ENCODE measurements at regions not wholly inside any gene's neighbourhood (a gene's known extent, or its start where the extent isn't known, plus 50 kb on each side); places are given as distances from the start of the nearest gene placed in this dataset.

DNA sequence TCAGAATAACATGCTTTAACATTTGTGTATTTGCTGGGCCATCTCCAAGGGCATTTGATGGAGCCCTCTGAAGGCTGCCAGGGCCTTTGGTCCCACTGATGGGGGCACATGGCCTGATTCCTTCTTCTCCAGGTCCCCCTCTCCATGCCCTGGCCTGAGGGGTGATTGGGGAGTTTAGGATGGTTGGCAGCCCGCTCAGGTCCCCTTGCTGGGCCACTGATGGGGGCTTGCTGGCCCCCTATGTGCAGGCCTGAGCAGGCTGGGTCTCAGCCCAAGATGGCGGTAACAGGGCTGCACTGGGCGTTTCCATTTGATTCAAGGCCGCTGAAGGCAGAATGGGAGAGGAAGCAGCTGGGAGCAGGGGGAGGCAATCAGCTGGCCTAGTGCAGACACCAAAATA is 113.7 kb upstream of the NECTIN1 start:
- Histone ChIP-seq H3K9me2 (ENCODE audit: insufficient read depth, low read length) (no peaks in the 10 kb centered on the region), H3K27me3 (ENCODE audit: insufficient read depth, low read depth, low read length) (no peaks in the 10 kb centered on the region), H3K4me2 (ENCODE audit: low read length) (no peak overlapping the region)

DNA sequence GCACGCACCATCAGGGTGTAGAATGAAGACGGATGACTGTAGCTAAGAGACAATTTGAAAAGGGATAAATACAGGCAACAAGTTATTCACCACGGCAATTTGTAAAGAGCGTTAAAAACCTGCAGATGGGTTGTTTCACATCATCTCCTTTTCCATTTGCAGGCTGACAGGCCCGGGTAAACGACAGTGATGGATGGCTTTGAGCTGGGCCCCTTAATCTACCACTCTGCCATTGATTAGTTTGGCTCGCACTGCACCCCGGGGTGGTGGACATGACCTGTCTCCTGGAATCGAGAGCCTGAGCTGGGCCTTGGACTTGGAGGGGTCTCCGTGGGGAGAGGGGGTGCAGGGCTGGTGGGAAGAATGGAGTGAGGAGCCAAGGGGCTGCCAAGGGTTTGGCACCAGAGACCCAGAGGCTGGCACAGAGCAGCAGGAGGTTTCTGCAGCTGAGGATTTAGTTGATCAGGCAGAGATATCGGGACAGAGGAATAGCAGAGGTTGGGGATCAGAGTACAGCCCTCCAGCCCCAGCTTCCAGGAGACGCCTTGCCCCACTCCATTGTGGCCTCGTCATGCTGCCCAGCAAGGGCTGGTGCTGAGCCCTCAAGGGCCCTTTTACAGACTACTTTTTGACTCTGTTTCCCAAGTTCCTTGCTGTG is 110.6 kb upstream of the NECTIN1 start:
- Histone ChIP-seq H3K79me2 (replicated peaks; ENCODE audit: insufficient read depth, low read length) (no peaks in the 10 kb centered on the region), H3K36me3 (ENCODE audit: insufficient read depth, low read length) (no peaks in the 10 kb centered on the region), H3K9me3 (ENCODE audit: low read length) (no peaks in the 10 kb centered on the region), H2AFZ (ENCODE audit: low read depth, low read length) (peak overlapping the region; percentile 24), H3K9me2 (ENCODE audit: insufficient read depth, low read length) (no peaks in the 10 kb centered on the region), H3K27me3 (ENCODE audit: insufficient read depth, low read depth, low read length) (no peaks in the 10 kb centered on the region), H3K4me2 (ENCODE audit: low read length) (no peak overlapping the region), H4K20me1 (ENCODE audit: insufficient read depth) (no peaks in the 10 kb centered on the region), H3K4me3 (ENCODE audit: low read length) (peak overlapping the region; percentile 37), H3K9ac (ENCODE audit: low read length) (peak overlapping the region; percentile 26), H3K27ac (ENCODE audit: low read length) (peak overlapping the region; percentile 53), H3F3A (ENCODE audit: insufficient read depth, low read length, poor library complexity, severe bottlenecking) (no peaks in the 10 kb centered on the region)
- TF ChIP-seq, protein P1, sequence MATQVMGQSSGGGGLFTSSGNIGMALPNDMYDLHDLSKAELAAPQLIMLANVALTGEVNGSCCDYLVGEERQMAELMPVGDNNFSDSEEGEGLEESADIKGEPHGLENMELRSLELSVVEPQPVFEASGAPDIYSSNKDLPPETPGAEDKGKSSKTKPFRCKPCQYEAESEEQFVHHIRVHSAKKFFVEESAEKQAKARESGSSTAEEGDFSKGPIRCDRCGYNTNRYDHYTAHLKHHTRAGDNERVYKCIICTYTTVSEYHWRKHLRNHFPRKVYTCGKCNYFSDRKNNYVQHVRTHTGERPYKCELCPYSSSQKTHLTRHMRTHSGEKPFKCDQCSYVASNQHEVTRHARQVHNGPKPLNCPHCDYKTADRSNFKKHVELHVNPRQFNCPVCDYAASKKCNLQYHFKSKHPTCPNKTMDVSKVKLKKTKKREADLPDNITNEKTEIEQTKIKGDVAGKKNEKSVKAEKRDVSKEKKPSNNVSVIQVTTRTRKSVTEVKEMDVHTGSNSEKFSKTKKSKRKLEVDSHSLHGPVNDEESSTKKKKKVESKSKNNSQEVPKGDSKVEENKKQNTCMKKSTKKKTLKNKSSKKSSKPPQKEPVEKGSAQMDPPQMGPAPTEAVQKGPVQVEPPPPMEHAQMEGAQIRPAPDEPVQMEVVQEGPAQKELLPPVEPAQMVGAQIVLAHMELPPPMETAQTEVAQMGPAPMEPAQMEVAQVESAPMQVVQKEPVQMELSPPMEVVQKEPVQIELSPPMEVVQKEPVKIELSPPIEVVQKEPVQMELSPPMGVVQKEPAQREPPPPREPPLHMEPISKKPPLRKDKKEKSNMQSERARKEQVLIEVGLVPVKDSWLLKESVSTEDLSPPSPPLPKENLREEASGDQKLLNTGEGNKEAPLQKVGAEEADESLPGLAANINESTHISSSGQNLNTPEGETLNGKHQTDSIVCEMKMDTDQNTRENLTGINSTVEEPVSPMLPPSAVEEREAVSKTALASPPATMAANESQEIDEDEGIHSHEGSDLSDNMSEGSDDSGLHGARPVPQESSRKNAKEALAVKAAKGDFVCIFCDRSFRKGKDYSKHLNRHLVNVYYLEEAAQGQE (IDR thresholded peaks at IDR 0.05; ENCODE audit: borderline replicate concordance), result no peak
- no peak for TF ChIP-seq RAD21 (conservative IDR thresholded peaks at IDR 0.05)
- peak; percentile 64 for TF ChIP-seq POLR2AphosphoS5 (IDR thresholded peaks at IDR 0.05)
- peak; percentile 75 for TF ChIP-seq EP300 (conservative IDR thresholded peaks at IDR 0.05; ENCODE audit: poor library complexity, severe bottlenecking)
- TF ChIP-seq SMC3 (conservative IDR thresholded peaks at IDR 0.05; ENCODE audit: poor library complexity), result no peak

More for the DNA sequence above, 113.7 kb upstream of the NECTIN1 start:
- no peak overlapping the region for H3K4me3 ChIP-seq (ENCODE audit: low read length)
- H2AFZ ChIP-seq (ENCODE audit: low read depth, low read length), result no peak overlapping the region
- no peaks in the 10 kb centered on the region for H3K79me2 ChIP-seq (replicated peaks; ENCODE audit: insufficient read depth, low read length)
- peaks cover 4% of the 10 kb centered on the region for H3K9me3 ChIP-seq (ENCODE audit: low read length)
- H3K9ac ChIP-seq (ENCODE audit: low read length), result no peak overlapping the region
- no peaks in the 10 kb centered on the region for H3F3A ChIP-seq (ENCODE audit: insufficient read depth, low read length, poor library complexity, severe bottlenecking)
- H3K36me3 ChIP-seq (ENCODE audit: insufficient read depth, low read length), result no peaks in the 10 kb centered on the region
- no peak for TF ChIP-seq MXI1 (conservative IDR thresholded peaks at IDR 0.05; ENCODE audit: poor library complexity, severe bottlenecking)
- no peak for TF ChIP-seq EP300 (conservative IDR thresholded peaks at IDR 0.05; ENCODE audit: poor library complexity, severe bottlenecking)
- TF ChIP-seq, protein P1 (IDR thresholded peaks at IDR 0.05; ENCODE audit: borderline replicate concordance), result no peak
- no peak for TF ChIP-seq RAD21 (conservative IDR thresholded peaks at IDR 0.05)
- no peak for TF ChIP-seq POLR2AphosphoS5 (IDR thresholded peaks at IDR 0.05)
- TF ChIP-seq, protein P2, sequence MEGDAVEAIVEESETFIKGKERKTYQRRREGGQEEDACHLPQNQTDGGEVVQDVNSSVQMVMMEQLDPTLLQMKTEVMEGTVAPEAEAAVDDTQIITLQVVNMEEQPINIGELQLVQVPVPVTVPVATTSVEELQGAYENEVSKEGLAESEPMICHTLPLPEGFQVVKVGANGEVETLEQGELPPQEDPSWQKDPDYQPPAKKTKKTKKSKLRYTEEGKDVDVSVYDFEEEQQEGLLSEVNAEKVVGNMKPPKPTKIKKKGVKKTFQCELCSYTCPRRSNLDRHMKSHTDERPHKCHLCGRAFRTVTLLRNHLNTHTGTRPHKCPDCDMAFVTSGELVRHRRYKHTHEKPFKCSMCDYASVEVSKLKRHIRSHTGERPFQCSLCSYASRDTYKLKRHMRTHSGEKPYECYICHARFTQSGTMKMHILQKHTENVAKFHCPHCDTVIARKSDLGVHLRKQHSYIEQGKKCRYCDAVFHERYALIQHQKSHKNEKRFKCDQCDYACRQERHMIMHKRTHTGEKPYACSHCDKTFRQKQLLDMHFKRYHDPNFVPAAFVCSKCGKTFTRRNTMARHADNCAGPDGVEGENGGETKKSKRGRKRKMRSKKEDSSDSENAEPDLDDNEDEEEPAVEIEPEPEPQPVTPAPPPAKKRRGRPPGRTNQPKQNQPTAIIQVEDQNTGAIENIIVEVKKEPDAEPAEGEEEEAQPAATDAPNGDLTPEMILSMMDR (IDR thresholded peaks at IDR 0.05; ENCODE audit: poor library complexity, severe bottlenecking), result no peak
- TF ChIP-seq TAF1 (IDR thresholded peaks at IDR 0.05; ENCODE audit: low read depth), result no peak
- TF ChIP-seq SMC3 (conservative IDR thresholded peaks at IDR 0.05; ENCODE audit: poor library complexity), result no peak
- TF ChIP-seq EZH2 (IDR thresholded peaks at IDR 0.05; ENCODE audit: borderline replicate concordance, insufficient read depth, low read length, poor library complexity, severe bottlenecking), result no peak
- no peaks in the 10 kb centered on the region for H4K20me1 ChIP-seq (ENCODE audit: insufficient read depth)
- no peak overlapping the region for H3K27ac ChIP-seq (ENCODE audit: low read length)
